ENCODE measurements at regions not wholly inside any gene's neighbourhood (a gene's known extent, or its start where the extent isn't known, plus 50 kb on each side); places are given as distances from the start of the nearest gene placed in this dataset.
"Not testable (repeated sequence)": the region's sequence is repeated elsewhere in the genome, so short reads cannot be mapped to it uniquely, and the experiment has no call there.

DNA sequence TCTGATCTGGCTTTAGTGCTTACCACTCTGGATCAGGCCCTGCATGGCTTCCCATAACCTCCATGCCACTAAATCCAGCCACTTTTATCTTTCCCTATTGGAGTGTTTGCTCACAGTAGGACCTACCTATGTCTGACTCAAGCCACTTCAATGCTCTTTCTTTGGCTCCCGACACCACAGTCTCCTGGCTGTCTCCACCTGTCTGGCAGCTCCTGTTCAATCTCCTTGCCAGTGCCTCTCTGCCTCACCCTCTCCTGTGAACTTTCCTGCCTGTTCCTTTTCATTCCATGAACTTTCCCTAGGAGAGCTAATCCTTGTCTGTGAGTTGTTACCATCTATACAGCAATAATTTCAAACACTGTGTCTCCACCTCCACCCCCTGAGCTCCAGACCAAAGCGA lies 82.6 kb upstream of the UCN3 start:
- peaks cover 4% of the 10 kb centered on the region for H3K9me3 Mint-ChIP-seq
- no peak overlapping the region for H3K27ac Mint-ChIP-seq
- H3K36me3 Mint-ChIP-seq (ENCODE audit: low read depth), result no peaks in the 10 kb centered on the region
- DNase-seq, result no peak
- H3K4me3 Mint-ChIP-seq, result no peak overlapping the region
- peaks cover 7% of the 10 kb centered on the region for H3K27me3 Mint-ChIP-seq (ENCODE audit: low read depth, poor library complexity)
- TF ChIP-seq, protein P1, sequence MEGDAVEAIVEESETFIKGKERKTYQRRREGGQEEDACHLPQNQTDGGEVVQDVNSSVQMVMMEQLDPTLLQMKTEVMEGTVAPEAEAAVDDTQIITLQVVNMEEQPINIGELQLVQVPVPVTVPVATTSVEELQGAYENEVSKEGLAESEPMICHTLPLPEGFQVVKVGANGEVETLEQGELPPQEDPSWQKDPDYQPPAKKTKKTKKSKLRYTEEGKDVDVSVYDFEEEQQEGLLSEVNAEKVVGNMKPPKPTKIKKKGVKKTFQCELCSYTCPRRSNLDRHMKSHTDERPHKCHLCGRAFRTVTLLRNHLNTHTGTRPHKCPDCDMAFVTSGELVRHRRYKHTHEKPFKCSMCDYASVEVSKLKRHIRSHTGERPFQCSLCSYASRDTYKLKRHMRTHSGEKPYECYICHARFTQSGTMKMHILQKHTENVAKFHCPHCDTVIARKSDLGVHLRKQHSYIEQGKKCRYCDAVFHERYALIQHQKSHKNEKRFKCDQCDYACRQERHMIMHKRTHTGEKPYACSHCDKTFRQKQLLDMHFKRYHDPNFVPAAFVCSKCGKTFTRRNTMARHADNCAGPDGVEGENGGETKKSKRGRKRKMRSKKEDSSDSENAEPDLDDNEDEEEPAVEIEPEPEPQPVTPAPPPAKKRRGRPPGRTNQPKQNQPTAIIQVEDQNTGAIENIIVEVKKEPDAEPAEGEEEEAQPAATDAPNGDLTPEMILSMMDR (IDR thresholded peaks at IDR 0.05), result no peak
- peaks cover 11% of the 10 kb centered on the region for H3K4me1 Mint-ChIP-seq

DNA sequence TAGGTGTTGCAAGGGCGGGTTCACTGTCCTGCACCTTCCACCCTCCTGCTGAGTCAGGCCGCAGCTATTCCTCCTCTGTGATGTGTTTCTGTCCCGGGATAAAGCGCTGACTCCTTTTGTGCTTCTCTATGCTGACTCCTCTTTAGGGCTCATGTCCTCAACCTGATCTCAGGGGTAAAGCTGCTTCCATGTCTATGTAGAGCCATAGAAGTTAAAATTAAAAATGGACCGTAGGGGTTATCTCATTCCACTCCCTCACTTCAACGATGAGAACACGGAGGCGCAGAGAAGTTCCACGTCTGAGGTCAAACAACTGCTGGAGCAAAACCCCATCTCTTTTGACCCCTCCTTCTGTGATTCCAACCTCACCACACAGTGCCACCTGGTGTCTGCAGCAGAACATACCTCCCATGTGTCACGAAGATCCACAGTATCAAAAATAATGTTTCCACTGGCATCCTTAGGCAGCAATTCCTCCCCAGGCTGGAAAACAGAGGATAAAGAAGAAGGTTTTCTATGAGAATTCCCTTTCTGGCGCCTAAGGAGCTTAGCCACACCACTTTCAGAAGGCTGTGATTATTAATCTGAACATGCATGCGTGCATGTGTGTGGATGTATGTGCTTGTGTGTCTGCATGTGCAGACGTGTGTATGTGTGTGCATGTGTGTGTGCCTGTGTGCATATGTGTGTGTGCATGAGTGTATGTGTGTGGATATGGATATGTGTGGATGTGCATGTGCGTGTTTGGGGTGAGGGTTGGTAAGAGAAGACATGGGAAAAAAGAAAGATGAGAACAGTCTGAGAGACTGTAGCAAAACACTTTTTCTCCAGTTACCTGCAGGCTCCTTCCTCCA lies 81.2 kb upstream of the UCN3 start:
- Mint-ChIP-seq H3K27ac (no peak overlapping the region), H3K27me3 (ENCODE audit: low read depth, poor library complexity) (peaks cover 7% of the 10 kb centered on the region), H3K9me3 (peaks cover 5% of the 10 kb centered on the region), H3K36me3 (ENCODE audit: low read depth) (no peaks in the 10 kb centered on the region), H3K4me3 (no peak overlapping the region), H3K4me1 (peaks cover 11% of the 10 kb centered on the region)
- TF ChIP-seq, protein P1 (IDR thresholded peaks at IDR 0.05), result peak; percentile 54
- peak; percentile 46 for DNase-seq

DNA sequence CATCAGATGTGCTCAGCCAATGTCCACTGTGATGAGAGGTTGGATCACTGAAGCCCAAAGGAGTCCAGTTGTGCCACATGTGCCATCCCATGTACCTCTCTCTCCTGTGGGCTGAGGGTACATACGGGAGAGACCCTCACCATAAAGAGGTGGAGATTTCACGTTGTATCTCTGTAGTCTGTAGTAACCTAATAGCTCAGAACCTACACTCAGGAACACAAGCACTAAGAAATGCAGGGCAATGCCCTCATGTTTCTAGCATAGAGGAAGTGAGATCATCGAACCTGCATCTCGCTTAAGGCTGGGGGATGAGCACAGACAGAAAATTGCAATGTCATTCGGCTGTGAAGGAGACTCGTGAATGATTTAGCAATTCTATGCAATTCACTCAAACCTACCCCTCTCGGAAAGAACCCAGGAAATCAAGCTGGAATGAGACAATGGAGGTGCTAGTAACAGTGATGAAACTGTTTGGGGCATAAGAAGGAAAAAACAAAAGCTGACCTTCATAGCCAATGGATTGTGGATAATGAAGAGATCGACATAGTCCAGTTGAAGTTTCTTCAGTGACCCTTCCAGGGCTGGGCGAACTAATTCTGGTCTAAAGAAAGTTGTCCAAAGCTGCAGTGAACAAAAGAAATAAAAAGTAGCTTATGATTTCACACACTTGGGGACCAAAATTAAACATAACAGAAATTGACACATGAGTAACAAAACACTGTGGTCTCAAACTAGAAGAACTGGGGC lies 80.3 kb upstream of the UCN3 start:
- TF ChIP-seq, protein P1 (IDR thresholded peaks at IDR 0.05), result no peak
- Mint-ChIP-seq H3K27ac (peak overlapping the region; percentile 24), H3K36me3 (ENCODE audit: low read depth) (no peaks in the 10 kb centered on the region), H3K4me3 (no peak overlapping the region), H3K9me3 (peaks cover 10% of the 10 kb centered on the region), H3K4me1 (peaks cover 11% of the 10 kb centered on the region), H3K27me3 (ENCODE audit: low read depth, poor library complexity) (peaks cover 4% of the 10 kb centered on the region)
- no peak for DNase-seq

DNA sequence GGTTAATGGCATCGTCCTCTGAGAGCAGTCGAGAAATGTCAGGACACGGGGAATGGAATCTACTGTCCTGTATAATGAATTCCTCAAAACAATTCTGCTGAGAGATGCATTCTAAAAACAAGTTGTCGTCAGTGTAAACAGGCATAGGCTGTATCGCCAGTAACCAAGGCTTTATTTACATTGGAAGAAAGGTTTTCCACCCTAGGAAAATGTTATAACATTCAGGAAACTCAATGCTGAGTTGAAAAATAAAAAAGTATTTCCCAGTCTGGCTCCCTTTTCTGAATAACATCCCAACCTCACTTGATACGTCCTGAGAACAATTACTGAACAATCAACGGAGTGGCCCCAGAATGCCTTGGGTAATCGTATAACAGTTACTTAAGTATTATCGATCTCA lies 79.6 kb upstream of the UCN3 start:
- no peak overlapping the region for H3K4me3 Mint-ChIP-seq
- TF ChIP-seq, protein P1 (IDR thresholded peaks at IDR 0.05), result no peak
- no peak for DNase-seq
- H3K36me3 Mint-ChIP-seq (ENCODE audit: low read depth), result no peaks in the 10 kb centered on the region
- H3K4me1 Mint-ChIP-seq, result peaks cover 11% of the 10 kb centered on the region
- H3K27ac Mint-ChIP-seq, result no peak overlapping the region
- peaks cover 4% of the 10 kb centered on the region for H3K27me3 Mint-ChIP-seq (ENCODE audit: low read depth, poor library complexity)
- peaks cover 11% of the 10 kb centered on the region for H3K9me3 Mint-ChIP-seq

DNA sequence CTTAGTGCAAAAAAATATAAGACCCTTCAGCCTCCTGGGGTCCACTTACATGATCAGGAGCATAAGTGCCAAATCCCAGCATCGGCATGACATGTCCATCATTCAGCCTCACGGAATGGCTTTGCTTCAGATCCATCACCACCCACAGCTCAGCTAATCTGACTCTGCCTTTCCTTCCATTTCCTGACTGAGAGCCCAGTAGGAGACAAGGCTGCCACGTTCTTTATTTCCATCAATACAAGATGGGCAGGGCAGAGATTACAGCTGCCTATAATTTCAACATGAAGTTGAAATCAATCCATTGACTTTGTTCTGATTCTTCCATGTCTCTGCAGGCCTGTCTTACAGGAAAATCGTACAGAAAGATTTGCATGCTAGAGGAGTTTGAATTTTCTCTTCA lies 76.4 kb upstream of the UCN3 start:
- Mint-ChIP-seq H3K4me3 (no peak overlapping the region), H3K27me3 (ENCODE audit: low read depth, poor library complexity) (no peaks in the 10 kb centered on the region), H3K9me3 (peaks cover 23% of the 10 kb centered on the region), H3K36me3 (ENCODE audit: low read depth) (no peaks in the 10 kb centered on the region), H3K4me1 (peaks cover 23% of the 10 kb centered on the region), H3K27ac (no peak overlapping the region)
- no peak for DNase-seq
- TF ChIP-seq, protein P1 (IDR thresholded peaks at IDR 0.05), result no peak

DNA sequence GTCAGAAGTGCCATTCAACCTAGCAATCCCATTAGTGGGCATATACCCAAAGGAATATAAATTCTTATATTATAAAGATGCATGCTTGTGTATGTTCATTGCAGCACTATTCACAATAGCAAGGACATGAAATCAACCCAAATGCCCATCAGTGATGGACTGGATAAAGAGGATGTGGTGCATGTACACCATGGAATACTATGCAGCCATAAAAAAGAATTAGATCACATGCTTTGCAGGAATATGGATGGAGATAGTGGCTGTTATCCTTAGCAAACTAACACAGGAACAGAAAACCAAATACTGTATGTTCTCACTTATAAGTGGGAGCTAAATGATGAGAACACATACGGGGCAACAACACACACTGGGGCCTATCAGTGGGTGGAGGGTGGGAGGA lies 75.5 kb upstream of the UCN3 start:
- H3K27me3 Mint-ChIP-seq (ENCODE audit: low read depth, poor library complexity), result not testable (repeated sequence)
- H3K9me3 Mint-ChIP-seq, result peaks cover 31% of the 10 kb centered on the region
- peaks cover 25% of the 10 kb centered on the region for H3K4me1 Mint-ChIP-seq

More for the DNA sequence above, 75.5 kb upstream of the UCN3 start:
- not testable (repeated sequence) for H3K4me3 Mint-ChIP-seq; H3K27ac Mint-ChIP-seq; H3K36me3 Mint-ChIP-seq (ENCODE audit: low read depth); DNase-seq
